ENCODE measurements at regions not wholly inside any gene's neighbourhood (a gene's known extent, or its start where the extent isn't known, plus 50 kb on each side); places are given as distances from the start of the nearest gene placed in this dataset.

DNA sequence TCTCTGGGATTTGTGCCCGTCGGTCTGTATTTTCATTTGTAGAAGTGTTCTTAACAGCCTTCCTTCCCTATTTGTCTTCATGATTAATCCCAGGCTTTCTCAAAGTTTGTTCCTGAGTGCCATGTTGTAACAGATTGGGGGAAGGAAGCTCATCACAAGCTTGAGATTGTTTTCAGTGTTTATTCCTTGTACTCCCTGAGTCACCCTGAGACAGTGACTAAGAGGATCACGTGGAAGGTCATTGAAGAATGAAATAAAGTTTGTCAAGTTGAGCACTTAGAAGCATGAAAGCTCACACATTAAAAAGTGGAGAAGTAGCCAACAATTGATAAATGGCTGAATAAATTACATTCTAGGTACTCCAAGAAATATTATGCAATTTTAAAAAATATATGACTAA, 153.5 kb upstream of the FAM241A start:
- Histone ChIP-seq H3K36me3 (ENCODE audit: control insufficient read depth in 2 of 2, insufficient read depth in 2 of 2, low read length in 1 of 2) (no peaks in the 10 kb centered on the region), H3K9me3 (replicated peaks; ENCODE audit: control insufficient read depth, insufficient read depth, low read length) (no peaks in the 10 kb centered on the region), H3K27me3 (replicated peaks in 1 of 2; ENCODE audit: control insufficient read depth in 2 of 2, insufficient read depth in 2 of 2, low read length in 1 of 2) (peaks cover 0 to 2% of the 10 kb centered on the region in 2 experiments; a peak in 1 of 4 replicates), H3K4me2 (ENCODE audit: control insufficient read depth, insufficient read depth) (peak overlapping the region; percentile 68), H3K4me1 (ENCODE audit: control insufficient read depth, insufficient read depth, low read length) (peaks cover 12% of the 10 kb centered on the region), H2AFZ (ENCODE audit: control insufficient read depth, low read depth, low read length) (no peak overlapping the region), H3K27ac (ENCODE audit: control insufficient read depth, insufficient read depth) (no peak overlapping the region), H3K4me3 (no peak overlapping the region), H3K79me2 (ENCODE audit: control insufficient read depth, insufficient read depth, low read length) (no peaks in the 10 kb centered on the region), H3K9ac (ENCODE audit: control insufficient read depth, insufficient read depth, low read length) (no peak overlapping the region), H4K20me1 (ENCODE audit: control insufficient read depth, insufficient read depth) (no peaks in the 10 kb centered on the region)
- no peak for FAIRE-seq
- peak; percentile 69 for ATAC-seq
- POLR2A ChIA-PET: interaction anchor here (1.2 to 1.5 kb wide), 3 partner anchors 29 to 34 kb away, joined by 4 to 6 read pairs (median 4); no protein-coding TSS in a partner anchor
- intact Hi-C loops (cut with micrococcal nuclease; ENCODE audit: unreplicated experiment) (loop anchor here (1.0 kb wide), 1 partner anchor 31 kb away; no protein-coding TSS in a partner anchor), in situ Hi-C loops (cut with MboI) (no loop called here)
- RAD21 ChIA-PET (ENCODE audit: unreplicated experiment): interaction anchor here (1.0 to 3.7 kb wide), 4 partner anchors 32 to 61 kb away, joined by 3 to 36 read pairs (median 10); no protein-coding TSS in a partner anchor
- 25% methylated on average over 3 of the region's 3 CpGs for WGBS (ENCODE audit: insufficient coverage, insufficient replicate concordance, low lambda C conversion rate, missing lambda C conversion rate)
- peak; percentile 13 for DNase-seq (ENCODE audit: low read depth, low spot score)
- SMC1A ChIA-PET (ENCODE audit: uncharacterized antibody, unreplicated experiment): interaction anchor here (1.1 to 4.2 kb wide), 12 partner anchors 8 to 61 kb away, joined by 3 to 58 read pairs (median 6); no protein-coding TSS in a partner anchor
- BruUV-seq (replicated peaks): no TSS peak
- CTCF ChIA-PET: interaction anchor here (0.9 to 4.9 kb wide), 7 partner anchors 8 to 48 kb away, joined by 3 to 29 read pairs (median 5); no protein-coding TSS in a partner anchor
- TF ChIP-seq E4F1 (IDR thresholded peaks at IDR 0.05; ENCODE audit: borderline replicate concordance, partially characterized antibody) (no peak), BHLHE40 (IDR thresholded peaks at IDR 0.05; ENCODE audit: borderline replicate concordance in 1 of 2, low read depth in 2 of 2, low read length in 1 of 2) (peak in 1 of 2 experiments; percentile 24; a peak in 1 of 4 replicates), POLR2AphosphoS5 (IDR thresholded peaks at IDR 0.05; ENCODE audit: low read length) (no peak), POU2F2 (IDR thresholded peaks at IDR 0.05; ENCODE audit: borderline replicate concordance, low read depth, low read length) (no peak), RUNX3 (IDR thresholded peaks at IDR 0.05; ENCODE audit: low read length) (no peak), NFYA (IDR thresholded peaks at IDR 0.05; ENCODE audit: borderline replicate concordance, low read depth, low read length) (no peak), CHD1 (IDR thresholded peaks at IDR 0.05; ENCODE audit: low read depth, low read length) (no peak), SMAD1 (IDR thresholded peaks at IDR 0.05; ENCODE audit: low read depth, partially characterized antibody) (no peak), HCFC1 (IDR thresholded peaks at IDR 0.05; ENCODE audit: low read length) (no peak), IRF4 (IDR thresholded peaks at IDR 0.05; ENCODE audit: low read depth, low read length) (no peak), TARDBP (IDR thresholded peaks at IDR 0.05; ENCODE audit: borderline replicate concordance) (no peak), RAD51 (IDR thresholded peaks at IDR 0.05) (peak; percentile 64; the same call in 1 of the 2 replicates), SREBF2 (IDR thresholded peaks at IDR 0.05; ENCODE audit: low read length) (no peak), NR2C2 (IDR thresholded peaks at IDR 0.05; ENCODE audit: borderline replicate concordance, control insufficient read depth, insufficient read length, low read depth) (no peak), BACH1 (IDR thresholded peaks at IDR 0.05; ENCODE audit: borderline replicate concordance) (no peak), NBN (IDR thresholded peaks at IDR 0.05) (no peak), CHD4 (IDR thresholded peaks at IDR 0.05) (no peak), GABPA (IDR thresholded peaks at IDR 0.05; ENCODE audit: low read depth) (no peak)
- TF ChIP-seq, protein P1, sequence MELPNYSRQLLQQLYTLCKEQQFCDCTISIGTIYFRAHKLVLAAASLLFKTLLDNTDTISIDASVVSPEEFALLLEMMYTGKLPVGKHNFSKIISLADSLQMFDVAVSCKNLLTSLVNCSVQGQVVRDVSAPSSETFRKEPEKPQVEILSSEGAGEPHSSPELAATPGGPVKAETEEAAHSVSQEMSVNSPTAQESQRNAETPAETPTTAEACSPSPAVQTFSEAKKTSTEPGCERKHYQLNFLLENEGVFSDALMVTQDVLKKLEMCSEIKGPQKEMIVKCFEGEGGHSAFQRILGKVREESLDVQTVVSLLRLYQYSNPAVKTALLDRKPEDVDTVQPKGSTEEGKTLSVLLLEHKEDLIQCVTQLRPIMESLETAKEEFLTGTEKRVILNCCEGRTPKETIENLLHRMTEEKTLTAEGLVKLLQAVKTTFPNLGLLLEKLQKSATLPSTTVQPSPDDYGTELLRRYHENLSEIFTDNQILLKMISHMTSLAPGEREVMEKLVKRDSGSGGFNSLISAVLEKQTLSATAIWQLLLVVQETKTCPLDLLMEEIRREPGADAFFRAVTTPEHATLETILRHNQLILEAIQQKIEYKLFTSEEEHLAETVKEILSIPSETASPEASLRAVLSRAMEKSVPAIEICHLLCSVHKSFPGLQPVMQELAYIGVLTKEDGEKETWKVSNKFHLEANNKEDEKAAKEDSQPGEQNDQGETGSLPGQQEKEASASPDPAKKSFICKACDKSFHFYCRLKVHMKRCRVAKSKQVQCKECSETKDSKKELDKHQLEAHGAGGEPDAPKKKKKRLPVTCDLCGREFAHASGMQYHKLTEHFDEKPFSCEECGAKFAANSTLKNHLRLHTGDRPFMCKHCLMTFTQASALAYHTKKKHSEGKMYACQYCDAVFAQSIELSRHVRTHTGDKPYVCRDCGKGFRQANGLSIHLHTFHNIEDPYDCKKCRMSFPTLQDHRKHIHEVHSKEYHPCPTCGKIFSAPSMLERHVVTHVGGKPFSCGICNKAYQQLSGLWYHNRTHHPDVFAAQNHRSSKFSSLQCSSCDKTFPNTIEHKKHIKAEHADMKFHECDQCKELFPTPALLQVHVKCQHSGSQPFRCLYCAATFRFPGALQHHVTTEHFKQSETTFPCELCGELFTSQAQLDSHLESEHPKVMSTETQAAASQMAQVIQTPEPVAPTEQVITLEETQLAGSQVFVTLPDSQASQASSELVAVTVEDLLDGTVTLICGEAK (IDR thresholded peaks at IDR 0.05; ENCODE audit: borderline replicate concordance): peak; percentile 87
